ENCODE measurements at regions not wholly inside any gene's neighbourhood (a gene's known extent, or its start where the extent isn't known, plus 50 kb on each side); places are given as distances from the start of the nearest gene placed in this dataset.

DNA sequence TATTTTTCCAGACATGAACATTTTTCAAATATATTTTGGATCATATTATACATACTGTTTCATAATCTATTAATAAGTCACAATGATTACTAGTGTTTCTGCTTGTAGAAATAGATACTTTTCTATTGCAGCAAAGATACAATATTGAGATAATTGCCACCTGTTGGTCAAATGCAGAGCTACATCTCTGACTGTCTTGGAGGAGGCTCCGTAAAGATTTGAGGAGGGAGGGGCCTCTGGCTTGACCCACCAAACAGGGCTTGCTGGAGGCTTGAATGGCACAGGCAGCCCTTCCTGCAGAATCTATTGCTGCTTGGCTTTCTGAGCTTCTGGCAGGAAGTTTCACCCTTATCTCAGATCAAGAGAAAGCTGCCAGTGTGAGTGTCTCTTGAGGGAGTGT is 99.3 kb upstream of the ARMCX2 start:
- peak; percentile 46 for DNase-seq (ENCODE audit: unreplicated experiment)
- CTCF ChIA-PET, result interaction anchor here (0.6 to 2.9 kb wide), 12 partner anchors 12 to 345 kb away, joined by 3 to 11 read pairs (median 5); no protein-coding TSS in a partner anchor
- H3K36me3 Mint-ChIP-seq (ENCODE audit: insufficient read depth, unreplicated experiment), result no peaks in the 10 kb centered on the region
- intact Hi-C loops (cut with micrococcal nuclease), result loop anchor here (2.0 to 5.0 kb wide), 2 partner anchors 162 to 344 kb away; no protein-coding TSS in a partner anchor
- H3K4me3 Mint-ChIP-seq (ENCODE audit: unreplicated experiment), result no peak overlapping the region
- POLR2A ChIA-PET, result interaction anchor here (0.6 kb wide), 1 partner anchor 15 kb away, joined by 3 read pairs; no protein-coding TSS in a partner anchor
- H3K9me3 Mint-ChIP-seq (ENCODE audit: unreplicated experiment), result no peaks in the 10 kb centered on the region
- H3K27ac Mint-ChIP-seq (ENCODE audit: low read depth, unreplicated experiment), result no peak overlapping the region
- TF ChIP-seq, protein P1, sequence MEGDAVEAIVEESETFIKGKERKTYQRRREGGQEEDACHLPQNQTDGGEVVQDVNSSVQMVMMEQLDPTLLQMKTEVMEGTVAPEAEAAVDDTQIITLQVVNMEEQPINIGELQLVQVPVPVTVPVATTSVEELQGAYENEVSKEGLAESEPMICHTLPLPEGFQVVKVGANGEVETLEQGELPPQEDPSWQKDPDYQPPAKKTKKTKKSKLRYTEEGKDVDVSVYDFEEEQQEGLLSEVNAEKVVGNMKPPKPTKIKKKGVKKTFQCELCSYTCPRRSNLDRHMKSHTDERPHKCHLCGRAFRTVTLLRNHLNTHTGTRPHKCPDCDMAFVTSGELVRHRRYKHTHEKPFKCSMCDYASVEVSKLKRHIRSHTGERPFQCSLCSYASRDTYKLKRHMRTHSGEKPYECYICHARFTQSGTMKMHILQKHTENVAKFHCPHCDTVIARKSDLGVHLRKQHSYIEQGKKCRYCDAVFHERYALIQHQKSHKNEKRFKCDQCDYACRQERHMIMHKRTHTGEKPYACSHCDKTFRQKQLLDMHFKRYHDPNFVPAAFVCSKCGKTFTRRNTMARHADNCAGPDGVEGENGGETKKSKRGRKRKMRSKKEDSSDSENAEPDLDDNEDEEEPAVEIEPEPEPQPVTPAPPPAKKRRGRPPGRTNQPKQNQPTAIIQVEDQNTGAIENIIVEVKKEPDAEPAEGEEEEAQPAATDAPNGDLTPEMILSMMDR (IDR thresholded peaks at IDR 0.05; ENCODE audit: unreplicated experiment), result peak; percentile 42
- peaks cover 91% of the 10 kb centered on the region for H3K27me3 Mint-ChIP-seq (ENCODE audit: insufficient read depth, unreplicated experiment)
- no peaks in the 10 kb centered on the region for H3K4me1 Mint-ChIP-seq (ENCODE audit: insufficient read depth, unreplicated experiment)
- no TSS peak for BruUV-seq (replicated peaks)

DNA sequence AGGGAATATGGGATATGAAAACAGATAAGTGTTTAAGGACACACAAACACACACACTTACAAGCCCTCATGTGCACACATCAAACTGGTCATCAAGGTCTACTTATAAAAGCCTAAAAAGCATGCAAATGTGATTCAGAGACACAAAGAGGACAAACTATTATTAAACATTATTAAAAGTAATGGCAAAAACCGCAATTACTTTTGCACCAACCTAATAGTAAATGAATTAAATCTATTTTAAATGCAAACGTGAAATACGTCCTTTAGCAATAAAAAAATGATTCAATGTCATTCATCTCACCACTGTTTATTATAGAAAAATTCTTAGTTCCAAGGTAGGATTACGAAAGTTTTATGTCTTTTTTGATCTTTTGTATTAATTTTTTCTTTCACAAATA is 91.1 kb upstream of the ARMCX2 start:
- H3K36me3 Mint-ChIP-seq (ENCODE audit: insufficient read depth, unreplicated experiment), result no peaks in the 10 kb centered on the region
- TF ChIP-seq, protein P1 (IDR thresholded peaks at IDR 0.05; ENCODE audit: unreplicated experiment), result no peak
- BruUV-seq (replicated peaks), result no TSS peak
- POLR2A ChIA-PET, result no interaction called here
- H3K4me3 Mint-ChIP-seq (ENCODE audit: unreplicated experiment), result no peak overlapping the region
- CTCF ChIA-PET, result no interaction called here
- H3K4me1 Mint-ChIP-seq (ENCODE audit: insufficient read depth, unreplicated experiment), result no peaks in the 10 kb centered on the region
- peaks cover 10% of the 10 kb centered on the region for H3K9me3 Mint-ChIP-seq (ENCODE audit: unreplicated experiment)
- intact Hi-C loops (cut with micrococcal nuclease), result no loop called here
- no peak overlapping the region for H3K27ac Mint-ChIP-seq (ENCODE audit: low read depth, unreplicated experiment)
- DNase-seq (ENCODE audit: unreplicated experiment), result no peak
- H3K27me3 Mint-ChIP-seq (ENCODE audit: insufficient read depth, unreplicated experiment), result peaks cover 39% of the 10 kb centered on the region

DNA sequence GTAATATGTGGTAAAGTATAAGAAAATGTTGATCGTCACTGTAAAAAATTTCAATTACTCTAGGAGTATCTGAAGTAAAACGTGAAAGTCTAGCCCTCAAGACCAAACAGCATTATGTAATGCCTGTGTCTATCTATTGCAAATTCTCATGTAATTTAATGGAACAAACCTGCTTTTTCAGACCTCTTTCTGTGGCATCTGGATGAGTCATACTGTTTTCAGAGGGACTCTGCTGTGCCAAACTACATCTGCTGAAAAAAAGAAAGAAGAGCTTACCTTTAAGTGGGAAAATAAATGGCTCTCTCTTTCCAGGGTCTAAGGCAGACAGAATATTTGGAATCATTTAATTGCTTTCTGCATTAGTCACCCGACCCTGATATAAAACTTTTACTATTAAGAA is 89.8 kb upstream of the ARMCX2 start:
- no peak overlapping the region for H3K27ac Mint-ChIP-seq (ENCODE audit: low read depth, unreplicated experiment)
- H3K27me3 Mint-ChIP-seq (ENCODE audit: insufficient read depth, unreplicated experiment), result peaks cover 26% of the 10 kb centered on the region
- ChIA-PET CTCF (interaction anchor here (1.1 kb wide), 1 partner anchor 8 kb away, joined by 3 read pairs; no protein-coding TSS in a partner anchor), POLR2A (no interaction called here)
- DNase-seq (ENCODE audit: unreplicated experiment), result peak; percentile 20
- H3K4me3 Mint-ChIP-seq (ENCODE audit: unreplicated experiment), result no peak overlapping the region
- BruUV-seq (replicated peaks), result no TSS peak
- peaks cover 10% of the 10 kb centered on the region for H3K9me3 Mint-ChIP-seq (ENCODE audit: unreplicated experiment)
- intact Hi-C loops (cut with micrococcal nuclease), result no loop called here
- no peaks in the 10 kb centered on the region for H3K36me3 Mint-ChIP-seq (ENCODE audit: insufficient read depth, unreplicated experiment)
- TF ChIP-seq, protein P1 (IDR thresholded peaks at IDR 0.05; ENCODE audit: unreplicated experiment), result no peak
- no peaks in the 10 kb centered on the region for H3K4me1 Mint-ChIP-seq (ENCODE audit: insufficient read depth, unreplicated experiment)

DNA sequence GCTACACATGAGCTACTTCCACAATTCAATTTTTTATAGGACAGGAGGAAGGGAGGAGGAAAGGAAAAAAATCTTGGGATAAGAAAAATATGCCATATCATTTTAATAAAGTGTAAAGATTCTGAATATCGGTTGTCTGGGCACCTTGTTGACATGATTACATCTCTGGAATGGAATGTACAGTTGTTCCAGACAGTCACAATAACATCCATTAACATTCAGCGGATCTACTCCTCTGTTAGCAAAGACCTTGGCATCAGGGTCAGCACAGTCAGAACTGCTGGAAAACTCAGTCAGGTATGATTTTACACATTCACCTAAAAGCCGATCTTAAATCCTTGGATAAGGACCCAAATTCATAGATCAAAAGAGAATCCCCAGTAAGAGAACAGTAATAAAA is 85.4 kb upstream of the ARMCX2 start:
- intact Hi-C loops (cut with micrococcal nuclease), result no loop called here
- Mint-ChIP-seq H3K4me3 (ENCODE audit: unreplicated experiment) (no peak overlapping the region), H3K4me1 (ENCODE audit: insufficient read depth, unreplicated experiment) (no peaks in the 10 kb centered on the region), H3K27ac (ENCODE audit: low read depth, unreplicated experiment) (no peak overlapping the region), H3K36me3 (ENCODE audit: insufficient read depth, unreplicated experiment) (no peaks in the 10 kb centered on the region), H3K9me3 (ENCODE audit: unreplicated experiment) (no peaks in the 10 kb centered on the region), H3K27me3 (ENCODE audit: insufficient read depth, unreplicated experiment) (peaks cover 13% of the 10 kb centered on the region)
- TF ChIP-seq, protein P1 (IDR thresholded peaks at IDR 0.05; ENCODE audit: unreplicated experiment), result no peak
- CTCF ChIA-PET, result interaction anchor here (2.2 kb wide), 1 partner anchor 13 kb away, joined by 6 read pairs; no protein-coding TSS in a partner anchor
- BruUV-seq (replicated peaks), result no TSS peak
- POLR2A ChIA-PET, result no interaction called here
- DNase-seq (ENCODE audit: unreplicated experiment), result no peak

Data from MCF 10A (cell line).